Lower leg skin (tissue), 3 donors: ENCODE measurements at regions not wholly inside any gene's neighbourhood (a gene's known extent, or its start where the extent isn't known, plus 50 kb on each side); places are given as distances from the start of the nearest gene placed in this dataset.

Experiments
- POLR2A ChIP-seq, 2 donors: fragments of 450-650 bp; IDR thresholded peaks; one replicate each; pipeline ENCODE4 v1.6.1; 2016 to 2017; ENCODE audit warnings: antibody characterized with exemption in 2 of 2, mild to moderate bottlenecking in 1 of 2, moderate library complexity in 1 of 2
- TF ChIP-seq, protein P1 (sequence below), 3 donors: fragments of 450-650 bp; IDR thresholded peaks; one replicate each; pipeline ENCODE4 v1.5.1; 2016; ENCODE audit warnings: antibody characterized with exemption in 3 of 3, mild to moderate bottlenecking in 3 of 3, moderate library complexity in 2 of 3

DNA sequence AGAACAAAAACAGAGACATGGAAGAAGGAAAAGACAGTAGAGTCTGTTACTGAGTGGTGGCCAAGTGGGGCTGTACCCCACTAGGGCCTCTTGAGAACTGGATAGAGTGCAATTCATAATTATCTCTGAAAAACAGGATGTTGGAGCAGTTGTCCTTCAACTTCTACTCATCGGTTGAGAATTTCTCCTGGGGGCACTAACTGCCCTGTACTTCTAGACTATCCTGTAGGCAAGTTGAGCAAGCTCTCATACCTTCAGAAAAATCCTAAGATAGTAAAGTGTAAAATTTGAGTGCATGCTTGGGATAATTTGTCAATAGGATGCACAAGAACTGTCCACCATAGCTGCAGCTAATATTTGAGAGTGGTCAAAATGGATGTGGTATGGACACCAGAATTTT lies 179.7 kb upstream of the CNKSR2 start:
- TF ChIP-seq, protein P1, sequence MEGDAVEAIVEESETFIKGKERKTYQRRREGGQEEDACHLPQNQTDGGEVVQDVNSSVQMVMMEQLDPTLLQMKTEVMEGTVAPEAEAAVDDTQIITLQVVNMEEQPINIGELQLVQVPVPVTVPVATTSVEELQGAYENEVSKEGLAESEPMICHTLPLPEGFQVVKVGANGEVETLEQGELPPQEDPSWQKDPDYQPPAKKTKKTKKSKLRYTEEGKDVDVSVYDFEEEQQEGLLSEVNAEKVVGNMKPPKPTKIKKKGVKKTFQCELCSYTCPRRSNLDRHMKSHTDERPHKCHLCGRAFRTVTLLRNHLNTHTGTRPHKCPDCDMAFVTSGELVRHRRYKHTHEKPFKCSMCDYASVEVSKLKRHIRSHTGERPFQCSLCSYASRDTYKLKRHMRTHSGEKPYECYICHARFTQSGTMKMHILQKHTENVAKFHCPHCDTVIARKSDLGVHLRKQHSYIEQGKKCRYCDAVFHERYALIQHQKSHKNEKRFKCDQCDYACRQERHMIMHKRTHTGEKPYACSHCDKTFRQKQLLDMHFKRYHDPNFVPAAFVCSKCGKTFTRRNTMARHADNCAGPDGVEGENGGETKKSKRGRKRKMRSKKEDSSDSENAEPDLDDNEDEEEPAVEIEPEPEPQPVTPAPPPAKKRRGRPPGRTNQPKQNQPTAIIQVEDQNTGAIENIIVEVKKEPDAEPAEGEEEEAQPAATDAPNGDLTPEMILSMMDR (IDR thresholded peaks at IDR 0.05): no peak
- TF ChIP-seq POLR2A (IDR thresholded peaks at IDR 0.05): no peak
